D341Med (cell line): ENCODE measurements at regions not wholly inside any gene's neighbourhood (a gene's known extent, or its start where the extent isn't known, plus 50 kb on each side); places are given as distances from the start of the nearest gene placed in this dataset.
"Not testable (repeated sequence)": the region's sequence is repeated elsewhere in the genome, so short reads cannot be mapped to it uniquely, and the experiment has no call there.

Experiments used
- DNase-seq: peaks from one replicate; pipeline ENCODE4 v3.0.0; 2012; ENCODE audit warnings: low spot score

DNA sequence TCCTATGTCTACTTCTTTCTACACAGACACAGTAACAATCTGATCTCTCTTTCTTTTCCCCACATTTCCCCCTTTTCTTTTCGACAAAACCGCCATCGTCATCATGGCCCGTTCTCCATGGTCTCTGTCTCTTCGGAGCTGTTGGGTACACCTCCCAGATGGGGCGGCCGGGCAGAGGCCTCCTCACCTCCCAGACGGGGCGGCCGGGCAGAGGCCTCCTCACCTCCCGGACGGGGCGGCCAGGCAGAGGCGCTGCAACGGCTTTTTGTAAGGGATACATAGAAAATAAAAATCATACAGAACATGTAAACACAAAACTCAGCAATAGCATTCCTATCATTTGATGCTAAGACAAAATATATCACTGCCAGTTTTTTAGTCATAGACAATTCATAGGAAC lies 57.2 kb upstream of the USP25 start:
- DNase-seq: not testable (repeated sequence)

GRCh38 chr21:15676935-15677334 lies 52.8 kb upstream of the USP25 start:
- DNase-seq: no peak

GRCh38 chr21:15679630-15680029 lies 50.2 kb upstream of the USP25 start:
- no peak for DNase-seq
